ENCODE measurements at regions not wholly inside any gene's neighbourhood (a gene's known extent, or its start where the extent isn't known, plus 50 kb on each side); places are given as distances from the start of the nearest gene placed in this dataset.

DNA sequence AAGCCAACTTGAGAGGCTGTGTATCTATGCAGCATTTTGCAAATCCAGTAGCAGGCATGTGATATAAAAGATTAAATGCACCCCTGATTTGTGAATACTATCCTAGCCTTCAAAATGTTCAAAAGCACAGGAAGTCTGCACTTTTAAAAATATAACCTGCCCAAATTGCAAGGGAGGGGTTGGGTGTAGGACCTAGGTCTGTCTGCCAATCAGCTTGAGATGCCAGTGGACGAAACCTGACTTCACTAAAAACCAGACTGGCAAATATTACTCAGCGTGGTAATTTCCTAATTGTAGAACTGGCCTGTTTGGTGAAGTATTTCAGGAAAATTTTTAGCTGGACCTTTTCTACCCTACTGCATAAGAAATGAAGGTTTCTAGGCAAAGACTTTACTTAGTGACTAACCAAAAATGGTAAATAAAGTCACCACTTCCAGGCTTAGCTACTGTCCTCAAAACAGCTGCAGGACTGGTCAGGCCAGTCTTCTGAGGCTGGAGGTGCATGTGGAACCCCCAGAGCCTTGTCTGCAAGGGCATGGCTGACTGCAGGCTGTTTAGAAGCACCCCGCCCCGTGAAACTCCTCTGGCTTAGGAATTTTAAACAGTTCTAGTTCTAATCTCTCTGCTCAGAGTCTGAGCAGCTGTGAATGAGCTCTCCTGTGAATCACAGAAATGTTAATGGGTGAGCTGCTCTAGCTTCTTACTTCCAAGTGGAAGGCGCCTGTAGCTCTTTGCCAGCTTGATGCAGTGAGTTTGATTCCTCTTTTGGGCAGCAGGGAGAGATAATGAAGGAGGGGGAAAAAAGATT, 104.4 kb upstream of the ESR1 start:
- DNase-seq, result no peak

GRCh38 chr6:151704383-151704782, 103.1 kb upstream of the ESR1 start:
- no peak for DNase-seq

- no peak for DNase-seq
Measured at GRCh38 chr6:151705993-151706733, 101.3 kb upstream of the ESR1 start.

GRCh38 chr6:151709329-151709728, 98.2 kb upstream of the ESR1 start:
- no peak for DNase-seq

DNA sequence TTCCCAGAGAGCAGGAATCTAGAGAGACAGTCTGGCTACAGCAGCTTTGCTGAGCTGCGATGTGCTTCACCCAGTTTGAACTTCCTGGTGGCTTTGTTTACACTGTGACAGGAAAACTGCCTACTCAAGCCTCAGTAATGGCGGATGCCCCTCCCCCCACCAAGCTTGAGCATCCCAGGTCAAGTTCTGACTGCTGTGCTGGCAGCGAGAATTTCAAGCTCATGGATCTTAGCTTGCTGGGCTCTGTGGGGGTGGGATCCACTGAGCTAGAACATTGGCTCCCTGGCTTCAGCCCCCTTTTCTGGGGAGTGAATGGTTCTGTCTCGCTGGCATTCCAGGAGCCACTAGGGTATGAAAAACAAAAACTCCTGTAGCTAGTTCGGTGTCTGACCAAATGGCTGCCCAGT, 91.0 kb upstream of the ESR1 start:
- no peak for DNase-seq

GRCh38 chr6:151719070-151719469, 88.4 kb upstream of the ESR1 start:
- DNase-seq, result no peak

DNA sequence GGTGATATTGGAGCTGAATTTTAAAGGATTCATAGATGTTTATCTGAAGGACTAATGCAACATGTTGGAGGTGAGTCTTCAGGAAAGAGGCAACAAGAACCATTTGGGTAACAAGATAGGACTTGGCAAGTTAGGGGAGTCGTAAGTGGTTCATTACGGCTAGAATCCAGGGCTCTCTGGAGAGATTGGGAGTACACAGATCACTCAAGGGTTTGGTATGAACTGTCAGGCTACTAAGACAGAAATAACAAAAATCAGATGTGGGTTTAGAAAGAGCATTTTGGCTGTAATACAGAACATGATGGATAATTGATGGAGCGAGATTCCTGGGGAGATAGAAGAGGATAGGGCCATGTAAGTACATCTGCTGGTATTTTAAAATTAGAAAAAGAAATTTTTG, 86.3 kb upstream of the ESR1 start:
- DNase-seq, result no peak

- DNase-seq, result no peak
Measured at GRCh38 chr6:151721671-151722070, 85.8 kb upstream of the ESR1 start.

GRCh38 chr6:151722342-151722741, 85.1 kb upstream of the ESR1 start:
- no peak for DNase-seq

DNA sequence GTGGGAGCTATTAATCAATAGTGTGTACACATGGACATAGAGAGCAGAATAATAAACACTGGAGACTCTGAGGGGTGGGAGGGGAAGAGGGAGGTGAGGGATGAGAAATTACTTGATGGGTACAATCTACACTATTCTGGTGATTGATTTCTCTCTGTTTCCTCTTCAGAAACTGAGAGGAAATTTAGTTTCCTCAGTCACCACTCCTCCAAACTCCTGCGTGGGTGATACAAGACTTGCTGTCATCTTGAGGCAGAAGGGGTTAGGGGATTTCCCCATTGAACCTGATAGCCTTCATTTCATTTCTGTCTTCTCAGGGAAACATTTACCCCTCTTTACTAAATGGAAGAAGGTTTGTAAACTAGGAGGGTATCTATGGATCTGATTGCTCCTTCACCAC, 84.3 kb upstream of the ESR1 start:
- no peak for DNase-seq

GRCh38 chr6:151729829-151730495, 77.5 kb upstream of the ESR1 start:
- no peak for DNase-seq

DNA sequence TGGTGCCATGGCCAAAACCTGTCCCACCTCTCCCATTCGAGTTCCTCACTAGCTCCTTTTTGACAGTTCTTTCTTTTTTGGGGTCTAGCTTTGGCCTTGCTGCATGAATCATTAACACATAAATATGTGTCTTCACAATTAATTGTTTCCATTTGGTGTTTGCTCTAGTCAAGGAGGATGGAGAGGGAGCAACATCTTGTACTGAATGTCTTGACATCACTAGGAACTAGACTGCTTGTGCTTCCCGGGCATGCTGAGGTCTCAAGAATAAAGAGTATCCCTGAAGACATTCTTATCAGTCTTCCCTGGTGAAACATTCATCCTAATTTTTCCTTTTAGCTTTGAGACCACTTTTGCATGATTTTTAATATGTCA, 77.0 kb upstream of the ESR1 start:
- no peak for DNase-seq

DNA sequence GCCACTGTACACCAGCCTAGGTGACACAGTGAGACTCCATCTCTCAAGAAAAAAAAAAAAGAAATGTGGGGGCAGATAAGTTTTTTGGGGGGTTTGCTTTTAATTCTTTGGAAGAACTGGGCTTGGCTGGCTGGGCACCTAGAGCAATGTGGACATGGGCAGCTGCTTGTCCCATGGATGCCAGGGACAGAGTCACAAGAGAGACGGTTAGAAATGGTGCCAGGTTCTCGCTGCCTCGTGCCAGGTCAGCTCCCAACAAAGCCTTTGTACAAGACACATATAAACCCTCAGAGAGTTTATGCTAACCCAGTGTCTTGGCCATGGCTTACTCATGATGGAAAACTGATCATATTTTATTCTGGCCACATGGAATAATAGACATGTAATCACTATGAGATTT, 76.2 kb upstream of the ESR1 start:
- no peak for DNase-seq

DNA sequence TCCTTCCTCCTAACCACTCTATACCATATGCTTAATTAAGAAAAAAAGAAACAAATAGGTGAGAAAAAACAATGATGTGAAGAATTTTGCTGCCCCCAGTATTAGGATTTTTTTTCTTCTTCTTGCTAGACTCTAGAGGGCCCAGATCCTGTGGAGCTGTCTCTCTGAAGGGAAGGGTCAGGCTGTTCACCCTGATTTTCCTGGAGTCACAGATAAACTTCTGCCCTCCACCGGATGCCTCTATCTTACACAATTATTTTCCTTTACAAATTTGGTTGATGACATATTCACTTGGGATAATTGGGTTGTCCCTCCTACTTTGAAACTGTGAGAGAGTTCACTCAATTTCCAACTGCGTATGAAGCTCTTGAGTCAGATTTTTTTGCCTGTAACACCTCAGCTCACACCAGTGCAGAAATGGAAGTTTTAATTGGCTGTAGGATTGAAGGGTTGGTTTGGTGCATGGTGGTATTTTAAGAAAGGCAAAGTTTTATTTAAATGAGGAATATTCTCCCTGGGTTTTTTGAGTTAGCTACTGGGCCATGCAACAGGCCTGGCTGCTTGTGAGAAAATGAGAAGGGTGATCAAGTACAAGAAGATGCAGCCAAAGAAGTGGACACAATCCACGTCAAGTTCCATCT, 73.7 kb upstream of the ESR1 start:
- no peak for DNase-seq

DNA sequence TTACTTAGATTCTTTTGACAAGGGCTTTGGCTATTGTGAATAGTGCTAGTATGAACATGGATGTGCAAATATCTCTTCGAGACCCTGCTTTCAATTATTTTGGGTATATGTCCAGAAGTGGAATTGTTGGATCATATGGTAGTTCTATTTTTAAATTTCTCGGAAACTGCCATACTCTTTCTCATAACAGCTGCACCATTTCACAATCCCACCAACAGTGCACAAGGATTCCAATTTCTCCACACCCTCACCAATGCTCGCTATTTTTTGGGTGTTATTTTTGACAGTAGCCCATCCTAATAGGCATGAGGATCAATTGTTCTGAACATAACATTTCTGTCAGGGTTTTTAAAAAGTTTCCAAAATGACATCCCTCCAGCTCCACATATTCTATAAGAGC, 69.2 kb upstream of the ESR1 start:
- no peak for DNase-seq

DNA sequence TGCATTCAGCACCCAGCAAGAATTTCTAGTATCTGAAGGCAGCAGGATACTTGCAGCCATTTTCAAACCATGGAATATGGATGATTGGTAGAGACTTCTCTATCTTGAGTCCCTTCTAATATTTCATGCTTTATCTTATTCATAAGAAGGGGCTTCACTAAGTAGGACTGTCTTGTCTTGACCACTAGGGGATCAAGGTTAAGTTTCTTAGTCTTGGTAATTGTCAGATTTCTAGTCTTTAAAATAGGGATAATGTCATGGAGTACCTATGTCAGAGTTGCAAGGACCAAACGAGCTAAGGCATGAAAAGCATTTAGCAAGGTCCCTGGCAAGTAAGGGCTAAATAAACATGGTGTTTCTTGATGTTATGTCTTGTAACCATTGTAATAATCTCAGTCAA, 68.5 kb upstream of the ESR1 start:
- no peak for DNase-seq

DNA sequence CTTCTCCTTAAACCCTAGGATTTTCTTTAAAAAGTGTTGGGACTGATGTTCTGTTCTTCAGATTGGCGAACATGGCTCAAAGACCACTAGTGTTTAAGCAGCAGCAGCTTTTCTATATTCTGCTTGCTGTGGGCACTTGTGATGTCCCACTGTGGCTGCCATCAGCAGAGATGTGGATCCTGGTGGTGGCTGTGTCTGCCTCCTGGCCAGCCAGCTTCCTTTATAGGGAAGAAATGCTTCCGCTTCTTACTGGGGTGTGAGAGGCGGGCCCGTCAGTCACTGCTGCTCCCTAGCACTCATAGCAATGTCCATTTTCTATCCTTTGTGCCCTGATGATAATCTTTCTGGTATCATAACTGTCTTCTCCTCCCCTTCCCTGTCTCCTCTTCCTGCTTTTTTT, 66.7 kb upstream of the ESR1 start:
- DNase-seq, result no peak

GRCh38 chr6:151747896-151748295, 59.6 kb upstream of the ESR1 start:
- no peak for DNase-seq

DNA sequence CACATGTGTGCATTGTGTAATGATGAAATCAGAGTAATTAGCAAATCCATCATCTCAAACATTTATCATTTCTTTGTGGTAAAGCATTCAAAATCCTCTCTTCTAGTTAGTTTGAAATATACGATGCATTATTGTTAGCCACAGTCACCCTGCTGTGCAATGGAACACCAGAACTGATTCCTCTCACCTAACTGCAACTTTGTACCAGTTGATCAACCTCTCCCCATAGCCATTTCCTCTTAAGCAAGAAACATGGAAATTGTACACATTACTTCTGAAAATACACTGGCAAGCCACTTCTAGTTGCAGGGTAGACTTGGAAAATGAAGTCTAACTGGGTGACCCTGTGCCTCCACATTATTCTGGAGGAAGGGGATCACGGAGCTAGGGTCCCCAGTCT, 58.1 kb upstream of the ESR1 start:
- no peak for DNase-seq

GRCh38 chr6:151753581-151753980, 53.9 kb upstream of the ESR1 start:
- DNase-seq, result no peak

DNA sequence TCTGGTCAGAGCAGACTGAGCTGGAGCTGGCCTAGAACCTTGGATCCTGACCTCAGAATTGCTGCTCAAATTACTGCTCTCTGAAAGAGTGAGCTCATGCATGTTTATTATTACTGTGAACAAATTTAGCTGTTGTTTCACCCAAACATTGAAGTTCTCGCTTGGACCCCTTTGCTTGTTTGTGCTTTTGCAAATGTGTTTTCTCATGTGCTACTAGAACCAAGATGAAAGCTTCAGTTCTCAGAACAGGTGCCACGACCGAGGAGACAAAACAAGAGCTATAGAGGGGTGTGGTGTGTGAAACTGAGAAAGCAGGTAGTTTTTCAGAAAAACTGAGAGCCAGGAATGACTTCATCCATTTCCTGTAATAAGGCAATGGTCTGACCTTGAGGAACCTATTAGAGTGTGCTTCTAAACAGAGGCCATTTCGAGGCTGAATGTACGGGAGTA, 50.0 kb upstream of the ESR1 start:
- DNase-seq, result no peak

Data from NCI-H526 (cell line).